GM19467 (cell line): ENCODE measurements at regions not wholly inside any gene's neighbourhood (a gene's known extent, or its start where the extent isn't known, plus 50 kb on each side); places are given as distances from the start of the nearest gene placed in this dataset.
A peak's percentile ranks its signal among the peaks of the same experiment; 100 is the strongest.
"Not testable (repeated sequence)": the region's sequence is repeated elsewhere in the genome, so short reads cannot be mapped to it uniquely, and the experiment has no call there.

Experiments
- ATAC-seq: cut with Tn5 transposase; IDR thresholded peaks from one replicate; pipeline ENCODE4 v1.9.1; 2021; ENCODE audit warnings: mild to moderate bottlenecking, moderate library complexity; ENCODE audit not compliant: unreplicated experiment

- not testable (repeated sequence) for ATAC-seq
These were observed 243.3 kb downstream of the TTC6 start for GRCh38 chr14:37838778-37839177.

- ATAC-seq, result not testable (repeated sequence)
These were observed 245.6 kb downstream of the TTC6 start for GRCh38 chr14:37841039-37841438.

GRCh38 chr14:37842106-37842505, 246.7 kb downstream of the TTC6 start:
- ATAC-seq, result no peak

- no peak for ATAC-seq
These were observed 248.7 kb downstream of the TTC6 start for GRCh38 chr14:37843954-37844607.

- ATAC-seq, result no peak
These were observed 249.2 kb downstream of the TTC6 start for GRCh38 chr14:37844614-37845013.

GRCh38 chr14:37848985-37849621, 253.7 kb downstream of the TTC6 start:
- ATAC-seq, result no peak

- no peak for ATAC-seq
These were observed 255.6 kb downstream of the TTC6 start for GRCh38 chr14:37851054-37851453.

- ATAC-seq, result no peak
These were observed 260.4 kb downstream of the TTC6 start for GRCh38 chr14:37855871-37856270.

- ATAC-seq, result no peak
These were observed 262.4 kb downstream of the TTC6 start for GRCh38 chr14:37857774-37858266.

GRCh38 chr14:37858733-37859132, 263.3 kb downstream of the TTC6 start:
- no peak for ATAC-seq

- no peak for ATAC-seq
These were observed 263.7 kb downstream of the TTC6 start for GRCh38 chr14:37859177-37859576.

GRCh38 chr14:37862263-37862662, 266.8 kb downstream of the TTC6 start:
- ATAC-seq, result no peak

- ATAC-seq, result no peak
These were observed 268.7 kb downstream of the TTC6 start for GRCh38 chr14:37864128-37864527.

GRCh38 chr14:37864861-37865718, 269.7 kb downstream of the TTC6 start:
- ATAC-seq, result no peak

- ATAC-seq, result no peak
These were observed 270.5 kb downstream of the TTC6 start for GRCh38 chr14:37865719-37866549.

GRCh38 chr14:37869633-37870032, 274.2 kb downstream of the TTC6 start:
- no peak for ATAC-seq

GRCh38 chr14:37870170-37870569, 274.7 kb downstream of the TTC6 start:
- no peak for ATAC-seq

GRCh38 chr14:37870632-37871346, 275.4 kb downstream of the TTC6 start:
- ATAC-seq, result no peak

- not testable (repeated sequence) for ATAC-seq
These were observed 278.6 kb downstream of the TTC6 start for GRCh38 chr14:37874065-37874428.

- ATAC-seq, result peak; percentile 98
These were observed 279.1 kb downstream of the TTC6 start for GRCh38 chr14:37874429-37875109.
